Left cardiac atrium (tissue), 4 donors: ENCODE measurements at regions not wholly inside any gene's neighbourhood (a gene's known extent, or its start where the extent isn't known, plus 50 kb on each side); places are given as distances from the start of the nearest gene placed in this dataset.
A peak's percentile ranks its signal among the peaks of the same experiment; 100 is the strongest.
"Not testable (repeated sequence)": the region's sequence is repeated elsewhere in the genome, so short reads cannot be mapped to it uniquely, and the experiment has no call there.

ENCODE experiments used
- ATAC-seq, 2 donors: fragments of 200-7000 bp; cut with Tn5 transposase; one replicate each; pipeline ENCODE4 v1.9.1; 2020; ENCODE audit warnings: mild to moderate bottlenecking in 2 of 2, moderate library complexity in 2 of 2
- DNase-seq: peaks from one replicate; pipeline ENCODE4 v3.0.0-alpha.2; 2020
- intact Hi-C, 2 donors: fragments of 100-400 bp; cut with DNase I; formaldehyde crosslinking; loops; one replicate each; pipeline versions ENCODE4 v1.14.1 to v1.15.1; 2022 to 2023
- donor health status: DM: no; HTN: yes; CAD: no.
- donor health status: DM: no; HTN: yes; CAD: no; lungs with severe emphysema.
- donor health status: DM: yes; HTN: yes; CAD: no.
- donor health status: Dilated cardiomyopathy.

GRCh38 chrY:22808359-22808758, 175.7 kb upstream of the BPY2 start:
- intact Hi-C loops, DNase-seq, ATAC-seq: not testable (repeated sequence)

GRCh38 chrY:22818774-22819491, 165.1 kb upstream of the BPY2 start:
- DNase-seq, ATAC-seq, intact Hi-C loops: not testable (repeated sequence)

GRCh38 chrY:22822690-22823089, 161.4 kb upstream of the BPY2 start:
- intact Hi-C loops, ATAC-seq, DNase-seq: not testable (repeated sequence)

GRCh38 chrY:22823860-22824259, 160.2 kb upstream of the BPY2 start:
- intact Hi-C loops, ATAC-seq, DNase-seq: not testable (repeated sequence)

- ATAC-seq, DNase-seq, intact Hi-C loops: not testable (repeated sequence)
Measured at GRCh38 chrY:22824421-22824820, 159.6 kb upstream of the BPY2 start.

GRCh38 chrY:22828049-22828448, 156.0 kb upstream of the BPY2 start:
- intact Hi-C loops, DNase-seq, ATAC-seq: not testable (repeated sequence)

- peak in 1 of 2 donors; percentile 36 for ATAC-seq
- DNase-seq, intact Hi-C loops: not testable (repeated sequence)
Measured at GRCh38 chrY:22828588-22828987, 155.5 kb upstream of the BPY2 start.
